Superior temporal gyrus (tissue), 1 donor: ENCODE measurements at regions not wholly inside any gene's neighbourhood (a gene's known extent, or its start where the extent isn't known, plus 50 kb on each side); places are given as distances from the start of the nearest gene placed in this dataset.
"Not testable (repeated sequence)": the region's sequence is repeated elsewhere in the genome, so short reads cannot be mapped to it uniquely, and the experiment has no call there.

Source experiments
- DNase-seq: peaks from one replicate; pipeline ENCODE4 v3.0.0-alpha.2; 2016; ENCODE audit errors: extremely low spot score

GRCh38 chr4:49323573-49323940 lies 337.5 kb downstream of the CWH43 start:
- not testable (repeated sequence) for DNase-seq
